GM21390 (cell line): ENCODE measurements at regions not wholly inside any gene's neighbourhood (a gene's known extent, or its start where the extent isn't known, plus 50 kb on each side); places are given as distances from the start of the nearest gene placed in this dataset.
A peak's percentile ranks its signal among the peaks of the same experiment; 100 is the strongest.

Experiments
- ATAC-seq: cut with Tn5 transposase; IDR thresholded peaks from one replicate; pipeline ENCODE4 v1.9.1; 2021; ENCODE audit not compliant: unreplicated experiment

GRCh38 chr5:148708854-148709253, 54.5 kb upstream of the HTR4 start:
- no peak for ATAC-seq

- no peak for ATAC-seq
Measured at GRCh38 chr5:148711961-148712360, 57.6 kb upstream of the HTR4 start.

GRCh38 chr5:148713735-148714508, 59.6 kb upstream of the HTR4 start:
- ATAC-seq, result no peak

DNA sequence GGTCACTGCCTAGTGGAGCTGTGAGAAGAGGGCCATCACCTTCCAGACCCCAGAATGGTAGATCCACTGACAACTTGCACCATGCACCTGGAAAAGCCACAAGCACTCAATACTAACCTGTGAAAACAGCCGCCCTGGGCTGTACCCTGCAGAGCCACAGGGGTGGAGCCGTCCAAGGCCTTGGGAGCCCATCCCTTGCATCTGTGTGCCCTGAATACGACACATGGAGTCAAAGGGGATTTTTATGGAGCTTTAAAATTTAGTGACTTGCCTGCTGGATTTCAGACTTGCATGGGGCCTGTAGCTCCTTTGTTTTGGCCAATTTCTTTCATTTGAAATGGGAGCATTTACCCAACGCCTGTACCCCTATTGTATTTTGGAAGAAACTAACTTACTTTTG, 62.4 kb upstream of the HTR4 start:
- ATAC-seq, result no peak

DNA sequence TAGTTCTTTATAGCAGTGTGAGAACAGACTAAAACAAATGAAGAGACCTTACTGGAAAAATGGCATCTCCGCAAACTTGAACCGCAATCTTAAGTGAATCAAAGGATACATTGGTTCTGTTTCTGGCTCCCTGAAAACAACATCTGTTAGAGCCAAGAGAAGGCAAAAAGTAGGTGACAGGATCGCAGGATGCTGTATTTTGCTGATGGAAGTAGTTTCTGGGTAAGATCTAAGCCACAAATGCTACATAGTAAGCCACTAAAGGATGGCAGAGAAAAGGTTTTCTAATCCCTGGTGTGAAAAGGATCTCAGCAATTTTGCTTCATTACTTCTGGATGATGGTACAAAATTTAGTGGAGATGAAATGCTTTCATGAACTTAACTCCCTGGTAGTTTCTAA, 63.3 kb upstream of the HTR4 start:
- ATAC-seq, result no peak

DNA sequence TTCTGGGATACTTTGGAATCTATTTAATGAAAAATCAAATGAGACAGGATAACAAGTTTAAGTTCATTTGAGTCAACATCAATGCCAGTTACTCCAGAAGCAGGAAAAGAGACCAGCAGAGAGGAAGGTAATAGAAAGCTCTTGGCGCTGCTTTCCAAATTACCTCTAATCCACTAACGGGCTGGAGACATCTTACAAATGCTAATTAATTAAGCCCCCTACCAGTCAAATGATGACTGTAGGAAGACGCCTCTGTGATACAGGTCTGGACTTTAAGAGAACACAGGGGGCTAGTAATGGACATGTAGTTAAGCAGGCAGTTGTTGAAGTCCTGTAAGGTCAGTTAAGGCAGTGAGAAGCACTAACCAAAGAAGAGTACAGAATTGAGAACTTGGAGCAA, 65.3 kb upstream of the HTR4 start:
- ATAC-seq, result no peak

GRCh38 chr5:148720257-148720656, 65.9 kb upstream of the HTR4 start:
- no peak for ATAC-seq

- ATAC-seq, result no peak
Measured at GRCh38 chr5:148723143-148723542, 68.8 kb upstream of the HTR4 start.

- ATAC-seq, result no peak
Measured at GRCh38 chr5:148725675-148726074, 71.3 kb upstream of the HTR4 start.

DNA sequence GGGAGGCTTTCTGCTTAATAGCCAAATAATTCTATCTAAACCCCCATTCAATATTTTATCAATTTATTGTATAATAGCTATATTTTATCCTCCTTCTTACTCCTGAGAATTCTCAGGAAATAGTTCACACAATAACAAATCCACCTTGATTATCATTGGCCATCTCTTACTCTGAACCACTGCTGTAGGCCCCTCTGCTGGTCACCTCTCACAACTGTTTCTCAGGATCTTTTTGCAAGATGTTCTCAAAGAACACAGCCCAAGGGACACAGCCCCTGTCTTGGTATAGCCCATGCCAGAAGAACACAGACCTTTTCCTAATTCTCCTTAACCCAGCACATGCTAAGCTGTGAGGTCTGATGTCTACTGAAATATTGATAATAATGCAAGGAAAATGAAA, 74.9 kb upstream of the HTR4 start:
- no peak for ATAC-seq

DNA sequence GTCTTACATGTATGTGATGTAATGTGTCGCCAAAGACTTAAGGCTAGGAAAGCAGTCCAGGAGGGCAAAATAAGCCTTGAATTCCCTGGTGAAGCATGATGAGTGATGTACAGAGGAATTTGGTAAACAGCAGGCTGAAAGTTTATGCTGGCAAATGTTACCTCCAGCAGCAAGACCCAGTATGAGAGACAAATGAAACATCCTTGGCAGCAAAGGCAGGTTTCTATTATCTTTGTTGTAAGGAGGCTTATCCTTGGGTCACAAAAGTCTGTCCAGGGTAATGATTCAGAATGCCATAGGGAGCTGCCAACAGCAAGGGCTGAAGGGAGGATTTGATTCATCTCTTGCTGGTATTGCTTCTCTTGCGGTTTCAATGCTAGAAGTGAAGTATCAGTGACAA, 75.9 kb upstream of the HTR4 start:
- no peak for ATAC-seq

DNA sequence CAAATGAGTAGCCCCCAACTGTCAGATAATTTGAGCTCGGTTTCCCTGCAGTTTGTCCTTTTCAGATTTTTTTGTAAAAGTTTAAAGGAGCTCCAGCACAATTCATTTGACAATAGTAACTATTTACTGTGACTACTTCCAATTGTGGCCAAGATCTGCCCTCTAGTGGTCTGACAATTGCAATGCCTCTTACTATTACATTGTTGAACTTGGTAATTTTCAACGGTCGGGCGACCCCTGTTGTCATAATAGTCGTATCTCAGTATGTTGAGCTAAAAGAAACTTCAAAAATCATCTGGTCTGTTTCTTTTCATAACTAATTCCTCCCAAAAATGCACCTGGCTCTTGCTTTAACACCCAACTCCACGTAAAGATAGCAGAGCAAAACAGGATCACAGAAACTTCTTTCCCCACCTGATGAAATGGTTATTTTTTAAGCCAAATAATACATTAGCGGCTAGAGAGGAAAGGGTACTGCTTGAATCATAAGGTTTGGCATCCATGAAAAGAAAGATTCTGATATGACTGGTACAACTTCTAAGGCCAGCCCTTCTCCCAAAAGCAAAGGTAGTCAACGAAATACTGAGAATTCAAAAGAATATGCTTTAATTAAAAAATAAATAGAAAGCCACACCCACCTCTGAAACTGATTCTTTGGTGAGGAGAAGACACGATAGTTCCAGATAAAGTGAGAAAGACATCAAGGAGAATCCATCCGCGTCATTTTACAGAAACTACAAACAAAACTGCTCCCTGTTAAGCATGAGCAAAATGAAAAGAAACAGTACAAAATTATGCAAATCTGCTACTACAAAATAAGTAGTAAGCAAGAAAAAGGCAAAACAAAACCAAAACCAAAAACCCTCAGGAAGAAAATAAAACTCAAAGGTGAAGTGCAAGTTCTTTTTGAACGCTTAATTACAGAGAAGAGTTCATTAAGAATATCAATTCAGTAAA, 76.9 kb upstream of the HTR4 start:
- peak; percentile 87 for ATAC-seq

GRCh38 chr5:148732692-148733091, 78.4 kb upstream of the HTR4 start:
- ATAC-seq, result no peak

GRCh38 chr5:148733601-148734438, 79.5 kb upstream of the HTR4 start:
- peak; percentile 31 for ATAC-seq

DNA sequence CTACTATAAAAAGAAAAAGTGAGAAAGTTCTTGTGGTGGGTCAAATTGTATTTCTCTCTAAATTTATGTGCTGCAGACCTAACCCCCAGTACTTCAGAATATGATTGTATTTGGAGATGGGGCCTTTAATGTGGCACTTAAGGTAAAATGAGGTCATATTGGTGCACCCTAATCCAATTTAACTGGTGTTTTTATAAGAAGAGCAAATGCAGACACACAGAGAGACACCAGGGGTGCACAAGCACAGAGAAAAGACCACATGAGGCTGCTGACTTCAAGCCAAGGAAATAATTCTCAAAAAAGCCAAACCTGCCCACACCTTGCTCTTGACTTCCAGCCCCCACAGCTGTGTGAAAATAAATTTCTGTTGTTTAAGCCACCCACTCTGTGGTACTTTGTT, 80.2 kb upstream of the HTR4 start:
- no peak for ATAC-seq

- ATAC-seq, result no peak
Measured at GRCh38 chr5:148735301-148735835, 81.0 kb upstream of the HTR4 start.

DNA sequence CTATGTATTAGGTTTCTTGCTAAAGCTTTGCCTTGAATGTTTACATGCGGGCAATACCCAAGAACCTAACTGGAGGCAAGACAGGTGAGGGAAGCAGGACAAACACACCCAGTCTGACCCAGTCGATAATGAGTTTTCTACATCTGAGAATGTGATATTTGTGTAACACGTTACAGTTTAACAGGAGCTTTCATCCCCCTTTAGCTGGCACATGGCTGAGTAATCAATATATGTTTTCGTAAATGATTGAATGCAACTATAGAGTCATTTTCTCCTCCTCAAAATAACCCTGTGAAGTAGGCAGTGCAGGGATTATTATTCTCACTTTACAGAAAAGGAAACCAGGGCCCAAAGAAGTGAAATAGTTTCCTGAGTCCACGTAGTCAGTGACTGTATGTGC, 84.7 kb upstream of the HTR4 start:
- no peak for ATAC-seq

DNA sequence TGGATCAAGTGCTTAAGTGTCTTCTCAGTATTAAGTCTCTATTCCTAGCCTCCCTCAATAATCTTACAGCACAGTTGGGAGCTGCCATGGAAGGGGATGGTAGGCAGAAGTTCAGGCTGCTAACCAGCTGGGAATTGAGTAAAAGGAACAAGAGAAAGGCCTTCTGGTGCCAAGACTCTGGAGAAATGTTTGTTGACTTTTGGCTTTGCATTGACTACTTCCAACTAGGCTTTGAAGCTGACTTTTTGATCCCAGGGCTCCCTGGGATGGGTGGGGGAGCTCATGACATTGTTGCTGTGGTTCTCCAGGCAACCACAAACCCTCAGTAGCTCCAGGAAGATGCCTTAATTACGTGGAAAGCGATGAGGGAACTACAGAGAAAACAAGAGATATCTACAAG, 85.2 kb upstream of the HTR4 start:
- no peak for ATAC-seq

DNA sequence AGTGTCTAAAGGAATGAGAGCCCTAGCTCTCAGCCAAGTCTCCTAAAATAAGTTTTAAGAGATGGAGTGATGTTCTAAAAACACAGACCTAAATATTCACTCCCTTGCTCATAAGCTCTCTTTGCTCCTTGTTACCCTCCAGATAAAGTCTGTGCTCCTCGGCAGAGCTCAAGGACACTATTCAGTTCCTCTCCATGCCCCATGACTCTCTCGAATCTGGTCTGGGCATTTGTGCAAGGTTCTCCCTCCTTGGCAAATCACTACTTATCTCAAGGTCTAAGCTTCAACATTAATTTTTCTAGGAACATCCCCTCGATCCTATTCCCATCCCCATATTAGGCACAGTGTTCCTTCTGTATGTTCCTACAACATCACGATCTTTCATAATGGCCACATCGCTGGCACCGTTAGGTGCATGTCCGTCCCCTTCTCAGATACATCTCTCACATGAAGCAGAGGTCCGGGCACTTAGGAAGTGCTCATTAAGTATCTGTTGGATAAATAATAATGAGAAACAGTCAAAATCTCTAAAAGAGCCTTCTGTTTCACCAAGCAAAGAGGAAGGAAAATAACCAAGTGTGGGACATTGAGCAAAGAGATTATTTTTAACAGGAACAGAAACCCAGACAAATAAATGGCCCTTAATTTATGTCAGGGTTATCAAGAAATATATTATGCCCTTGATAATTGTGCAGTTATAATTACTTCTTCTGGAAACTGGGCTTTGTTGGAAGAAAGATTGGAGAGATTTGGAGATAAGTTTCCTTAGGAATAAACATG, 85.9 kb upstream of the HTR4 start:
- ATAC-seq, result no peak
